ENCODE measurements at regions not wholly inside any gene's neighbourhood (a gene's known extent, or its start where the extent isn't known, plus 50 kb on each side); places are given as distances from the start of the nearest gene placed in this dataset.

DNA sequence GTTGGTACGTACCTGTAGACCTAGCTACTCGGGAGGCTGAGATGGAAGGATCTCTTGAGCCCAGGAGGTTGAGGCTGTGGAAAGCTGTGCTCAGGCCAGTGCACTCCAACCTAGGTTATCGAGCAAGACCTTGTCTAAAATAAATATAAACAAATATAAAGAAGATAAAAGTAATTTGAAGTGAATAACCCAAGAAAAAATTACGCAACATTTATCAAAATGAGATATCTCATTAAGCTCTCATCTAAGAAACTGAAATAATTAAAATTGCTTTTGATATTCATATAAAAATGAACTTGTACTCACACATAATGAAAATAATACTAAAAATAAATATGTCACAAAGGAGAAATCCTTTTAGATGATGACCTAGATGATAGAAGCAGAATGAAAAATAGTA is 647.1 kb upstream of the NCAM2 start:
- H3K27ac ChIP-seq = no peak overlapping the region
- TF ChIP-seq, protein P1, sequence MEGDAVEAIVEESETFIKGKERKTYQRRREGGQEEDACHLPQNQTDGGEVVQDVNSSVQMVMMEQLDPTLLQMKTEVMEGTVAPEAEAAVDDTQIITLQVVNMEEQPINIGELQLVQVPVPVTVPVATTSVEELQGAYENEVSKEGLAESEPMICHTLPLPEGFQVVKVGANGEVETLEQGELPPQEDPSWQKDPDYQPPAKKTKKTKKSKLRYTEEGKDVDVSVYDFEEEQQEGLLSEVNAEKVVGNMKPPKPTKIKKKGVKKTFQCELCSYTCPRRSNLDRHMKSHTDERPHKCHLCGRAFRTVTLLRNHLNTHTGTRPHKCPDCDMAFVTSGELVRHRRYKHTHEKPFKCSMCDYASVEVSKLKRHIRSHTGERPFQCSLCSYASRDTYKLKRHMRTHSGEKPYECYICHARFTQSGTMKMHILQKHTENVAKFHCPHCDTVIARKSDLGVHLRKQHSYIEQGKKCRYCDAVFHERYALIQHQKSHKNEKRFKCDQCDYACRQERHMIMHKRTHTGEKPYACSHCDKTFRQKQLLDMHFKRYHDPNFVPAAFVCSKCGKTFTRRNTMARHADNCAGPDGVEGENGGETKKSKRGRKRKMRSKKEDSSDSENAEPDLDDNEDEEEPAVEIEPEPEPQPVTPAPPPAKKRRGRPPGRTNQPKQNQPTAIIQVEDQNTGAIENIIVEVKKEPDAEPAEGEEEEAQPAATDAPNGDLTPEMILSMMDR (conservative IDR thresholded peaks at IDR 0.05) = no peak
- TF ChIP-seq ZFX (IDR thresholded peaks at IDR 0.05) = no peak

DNA sequence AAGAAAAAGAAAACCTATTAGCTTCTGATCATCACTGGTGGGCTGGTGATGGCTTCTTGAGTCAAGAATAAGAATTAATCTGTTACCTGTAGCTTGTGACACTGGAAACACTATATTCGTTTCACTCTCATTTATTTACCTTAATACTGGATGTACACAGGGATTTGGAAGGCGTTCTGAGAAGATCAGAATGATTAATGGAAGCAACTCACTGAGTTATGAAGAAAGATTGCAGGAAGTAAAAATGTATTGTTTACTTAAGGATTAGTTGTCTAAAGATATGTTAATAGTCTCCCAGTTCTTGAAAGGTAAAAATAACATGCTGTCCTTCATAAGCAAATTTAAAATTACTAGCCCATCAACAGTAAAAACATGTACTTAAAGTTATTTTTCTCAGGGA is 644.9 kb upstream of the NCAM2 start:
- peak overlapping the region; percentile 86 for H3K27ac ChIP-seq
- TF ChIP-seq, protein P1 (conservative IDR thresholded peaks at IDR 0.05) = no peak
- TF ChIP-seq ZFX (IDR thresholded peaks at IDR 0.05) = no peak

DNA sequence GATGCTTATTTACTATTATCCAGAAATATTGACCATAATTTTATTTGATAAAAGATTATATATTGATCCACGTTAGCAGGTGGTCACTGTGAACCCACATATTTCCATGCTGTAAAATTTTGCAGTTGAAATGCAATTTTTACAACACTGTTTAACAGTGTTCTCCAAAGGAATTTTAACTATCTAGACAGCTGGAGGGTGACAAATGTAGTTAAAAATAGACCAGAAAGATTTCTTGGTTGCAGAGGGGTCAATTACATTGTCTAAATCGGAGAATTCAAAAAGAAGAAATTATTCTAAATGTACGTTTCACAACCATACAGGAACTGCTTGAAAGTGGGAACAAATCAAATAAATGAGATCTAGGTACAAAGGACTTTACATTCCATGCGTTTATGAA is 625.2 kb upstream of the NCAM2 start:
- no peak overlapping the region for H3K27ac ChIP-seq
- TF ChIP-seq, protein P1 (conservative IDR thresholded peaks at IDR 0.05) = no peak
- no peak for TF ChIP-seq ZFX (IDR thresholded peaks at IDR 0.05)

DNA sequence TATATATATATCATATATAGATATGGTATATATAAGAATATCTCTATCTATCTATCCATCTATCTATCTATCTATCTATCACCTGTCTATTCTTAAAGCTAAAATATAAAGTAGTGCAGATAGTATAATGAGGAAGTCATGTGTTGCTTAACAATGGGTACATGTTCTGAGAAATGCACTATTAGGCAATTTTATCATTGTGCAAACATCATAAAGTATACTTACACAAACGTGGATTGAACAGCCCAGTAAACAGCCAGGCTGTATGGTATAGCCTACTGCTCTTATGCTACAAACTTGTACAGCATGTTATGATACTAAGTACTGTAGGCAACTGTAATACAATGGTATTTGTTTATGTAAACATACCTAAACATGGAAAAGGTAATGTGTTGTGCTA is 621.0 kb upstream of the NCAM2 start:
- no peak overlapping the region for H3K27ac ChIP-seq
- no peak for TF ChIP-seq ZFX (IDR thresholded peaks at IDR 0.05)
- TF ChIP-seq, protein P1 (conservative IDR thresholded peaks at IDR 0.05) = no peak

DNA sequence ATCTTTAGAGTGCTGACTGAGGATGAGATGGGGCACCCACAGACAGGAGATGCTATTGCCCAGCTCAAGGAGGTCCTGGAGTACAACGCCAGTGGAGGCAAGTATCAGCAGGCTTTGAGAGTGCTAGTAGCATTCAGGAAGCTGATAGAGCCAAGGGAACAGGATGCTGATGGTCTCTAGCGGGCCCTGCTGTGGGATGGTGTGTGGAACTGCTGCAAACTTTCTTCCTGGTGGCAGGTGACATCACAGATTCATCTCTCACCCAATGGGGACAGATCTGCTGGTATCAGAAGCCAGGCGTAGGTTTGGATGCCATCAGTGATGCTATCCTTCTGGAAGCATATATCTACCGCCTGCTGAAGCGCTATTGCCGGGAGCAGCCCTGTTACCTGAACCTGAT is 609.8 kb upstream of the NCAM2 start:
- no peak for TF ChIP-seq ZFX (IDR thresholded peaks at IDR 0.05)
- TF ChIP-seq, protein P1 (conservative IDR thresholded peaks at IDR 0.05) = no peak
- no peak overlapping the region for H3K27ac ChIP-seq

DNA sequence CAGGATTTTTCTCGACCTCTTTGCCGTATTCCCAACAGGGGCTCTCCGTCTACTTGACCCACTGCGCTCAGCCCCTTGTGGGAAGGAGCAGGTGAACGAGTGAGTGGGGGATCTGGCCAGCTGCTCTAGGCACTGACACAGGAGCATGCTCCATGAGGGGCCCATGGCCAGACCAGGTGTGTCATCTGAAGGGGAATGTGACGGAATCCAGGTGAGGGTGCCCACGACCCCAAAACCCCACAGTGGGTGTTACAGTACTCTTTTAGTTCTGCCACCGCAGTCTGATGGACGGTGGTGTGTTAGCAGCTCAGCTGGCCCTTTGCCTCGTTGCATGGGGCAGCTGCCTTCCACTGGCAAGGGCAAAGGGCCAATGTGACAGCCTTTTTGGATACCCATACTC is 601.4 kb upstream of the NCAM2 start:
- TF ChIP-seq, protein P1 (conservative IDR thresholded peaks at IDR 0.05) = no peak
- no peak for TF ChIP-seq ZFX (IDR thresholded peaks at IDR 0.05)
- H3K27ac ChIP-seq = no peak overlapping the region

DNA sequence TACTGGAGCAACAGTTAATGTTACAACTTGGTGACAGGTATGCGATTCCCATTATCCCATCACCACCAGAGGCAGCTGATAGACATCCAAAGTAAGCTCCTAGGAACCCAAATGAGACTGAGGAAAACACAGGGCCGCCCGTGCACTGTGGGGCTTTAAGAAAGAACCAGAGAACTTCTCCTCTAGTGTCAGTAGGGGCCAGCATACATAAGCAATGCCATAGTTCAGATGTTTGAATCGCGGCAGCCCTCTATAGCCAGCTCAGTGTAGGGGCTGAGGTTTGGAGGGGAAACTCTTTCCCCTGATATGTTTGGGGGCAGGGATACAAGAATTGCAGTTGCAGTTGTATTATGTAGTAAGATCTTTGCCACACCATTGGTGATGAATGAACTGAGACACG is 593.3 kb upstream of the NCAM2 start:
- no peak overlapping the region for H3K27ac ChIP-seq
- no peak for TF ChIP-seq ZFX (IDR thresholded peaks at IDR 0.05)
- TF ChIP-seq, protein P1 (conservative IDR thresholded peaks at IDR 0.05) = no peak
